HepG2 (cell line): ENCODE measurements at regions not wholly inside any gene's neighbourhood (a gene's known extent, or its start where the extent isn't known, plus 50 kb on each side); places are given as distances from the start of the nearest gene placed in this dataset.
A peak's percentile ranks its signal among the peaks of the same experiment; 100 is the strongest.

Source experiments
- ATAC-seq: fragments of 200-7000 bp; cut with Tn5 transposase; 3 replicates; pipeline ENCODE4 v1.9.1; 2020; ENCODE audit warnings: mild to moderate bottlenecking, moderate library complexity
- BruUV-seq: library from RNA; stranded (reverse); fragments of 400-500 nt; replicated peaks from 2 replicates; lab custom pipeline; 2021; lab: Mats Ljungman, UMichigan
- CTCF ChIA-PET: fragments of 300-600 bp; formaldehyde crosslinking; extraction: SDS; loops from one replicate; lab custom pipeline; 2021; ENCODE audit warnings: low total read pairs, inconsistent platforms, low intra/inter-chr PET ratio; lab: Yijun Ruan, JAX
- POLR2A ChIA-PET: fragments of 350-600 bp; sonication (Branson Sonifier 250); formaldehyde crosslinking; loops from one replicate; lab custom pipeline; 2020; ENCODE audit warnings: antibody characterized with exemption, inconsistent platforms; lab: Yijun Ruan, JAX
- DNase-seq: peaks from one replicate; pipeline ENCODE4 v3.0.0-alpha.2; 2015; ENCODE audit warnings: low spot score
- FAIRE-seq: peaks from 3 replicates; lab custom pipeline; 2011; peaks lifted over from hg19 to GRCh38; lab: Jason Lieb, UNC
- H2AFZ ChIP-seq: one replicate; pipeline ENCODE4 v1.6.1; 2011; ENCODE audit warnings: low read length, inconsistent platforms
- H3K27ac ChIP-seq: fragments of 300-600 bp; 3 replicates; pipeline ENCODE4 v1.8.0; 2011; ENCODE audit warnings: mixed run types, mild to moderate bottlenecking, mixed read lengths, low read length, inconsistent platforms; ENCODE audit not compliant: insufficient read depth; ENCODE audit errors: extremely low read length
- H3K27me3 ChIP-seq, 2 experiments: fragments of 200-600 bp in 1 of 2; 2 replicates in 1 of 2; 3 replicates in 1 of 2; pipeline versions ENCODE4 v1.6.0 to v1.8.0; 2011; ENCODE audit warnings: low read length in 2 of 2, mild to moderate bottlenecking in 2 of 2, moderate library complexity in 2 of 2, inconsistent platforms in 1 of 2; ENCODE audit not compliant: insufficient read depth in 2 of 2, control insufficient read depth in 1 of 2
- H3K36me3 ChIP-seq, 2 experiments: fragments of 200-600 bp in 1 of 2; replicated peaks in 1 of 2; 2 replicates in 1 of 2; 3 replicates in 1 of 2; pipeline versions ENCODE4 v1.5.1 to v1.8.0; 2011; ENCODE audit warnings: low read length in 2 of 2, inconsistent platforms in 1 of 2; ENCODE audit not compliant: insufficient read depth in 2 of 2, control insufficient read depth in 1 of 2
- H3K4me1 ChIP-seq: 2 replicates; pipeline ENCODE4 v1.5.1; 2012; ENCODE audit warnings: low read length, inconsistent platforms; ENCODE audit not compliant: insufficient read depth
- H3K4me2 ChIP-seq: 2 replicates; pipeline ENCODE4 v1.6.0; 2011; ENCODE audit warnings: low read depth, low read length, inconsistent platforms
- H3K4me3 ChIP-seq, 3 experiments: fragments of 200-600 bp in 1 of 3; sonication (generic), shearing (Covaris generic) in 1 of 3; replicated peaks in 1 of 3; 2 replicates each; pipeline ENCODE4 v1.5.1; 2011 to 2016; ENCODE audit warnings: low read length in 3 of 3, inconsistent platforms in 2 of 3, low read depth in 2 of 3, mild to moderate bottlenecking in 2 of 3, control low read depth in 1 of 3, mixed read lengths in 1 of 3; ENCODE audit not compliant: insufficient read depth in 1 of 3
- H3K79me2 ChIP-seq: one replicate; pipeline ENCODE4 v1.6.1; 2011; ENCODE audit warnings: low read length, inconsistent platforms; ENCODE audit not compliant: insufficient read depth
- H3K9ac ChIP-seq: 2 replicates; pipeline ENCODE4 v1.6.0; 2011; ENCODE audit warnings: mild to moderate bottlenecking, low read depth, low read length, inconsistent platforms; ENCODE audit not compliant: insufficient read depth
- H3K9me3 ChIP-seq: 2 replicates; pipeline ENCODE4 v1.5.1; 2012; ENCODE audit warnings: mild to moderate bottlenecking, low read length
- H4K20me1 ChIP-seq: 2 replicates; pipeline ENCODE4 v1.6.0; 2011; ENCODE audit warnings: inconsistent platforms, mild to moderate bottlenecking, low read length, moderate library complexity; ENCODE audit not compliant: insufficient read depth
- CENPT ChIP-seq: sonication (generic); formaldehyde crosslinking; IDR thresholded peaks from 2 replicates; pipeline ENCODE4 v1.8.0; 2022; ENCODE audit warnings: low read depth, mild to moderate bottlenecking, moderate library complexity, missing genetic modification reagents
- GATAD2A ChIP-seq: IDR thresholded peaks from 2 replicates; pipeline ENCODE4 v1.6.1; 2016
- HMG20B ChIP-seq: conservative IDR thresholded peaks from 2 replicates; pipeline ENCODE4 v1.6.1; 2016; ENCODE audit warnings: missing genetic modification reagents, missing compliant biosample characterization
- HOXA7 ChIP-seq: sonication (generic); formaldehyde crosslinking; IDR thresholded peaks from 2 replicates; pipeline ENCODE4 v1.8.1; 2022; ENCODE audit warnings: mild to moderate bottlenecking, missing genetic modification reagents, moderate library complexity
- KDM3A ChIP-seq: IDR thresholded peaks from 2 replicates; pipeline ENCODE4 v1.6.1; 2018; ENCODE audit warnings: low read depth, missing compliant biosample characterization
- MTF2 ChIP-seq: sonication (generic); formaldehyde crosslinking; IDR thresholded peaks from 2 replicates; pipeline ENCODE4 v1.5.0; 2020; ENCODE audit warnings: missing genetic modification reagents, borderline replicate concordance
- NCOA2 ChIP-seq: sonication (generic); formaldehyde crosslinking; IDR thresholded peaks from 2 replicates; pipeline ENCODE4 v1.8.0; 2022; ENCODE audit warnings: inconsistent platforms
- SETDB1 ChIP-seq: sonication (generic); formaldehyde crosslinking; IDR thresholded peaks from 2 replicates; pipeline ENCODE4 v1.5.1; 2020; ENCODE audit warnings: missing genetic modification reagents, mild to moderate bottlenecking, borderline replicate concordance
- SIN3A ChIP-seq: IDR thresholded peaks from 2 replicates; pipeline ENCODE4 v1.6.1; 2011; ENCODE audit warnings: low read depth, mild to moderate bottlenecking, control low read depth, low read length, borderline replicate concordance
- SMC3 ChIP-seq: IDR thresholded peaks from 2 replicates; pipeline ENCODE4 v1.6.1; 2011; ENCODE audit warnings: low read length, improper control_type of control experiment
- SP4 ChIP-seq: sonication (generic); formaldehyde crosslinking; IDR thresholded peaks from 2 replicates; pipeline ENCODE4 v1.8.1; 2023; ENCODE audit warnings: mild to moderate bottlenecking, missing genetic modification reagents
- TMF1 ChIP-seq: sonication (generic); formaldehyde crosslinking; IDR thresholded peaks from 2 replicates; pipeline ENCODE4 v1.8.1; 2022; ENCODE audit warnings: low read depth, missing genetic modification reagents
- ZFP1 ChIP-seq: IDR thresholded peaks from 2 replicates; pipeline ENCODE4 v1.6.1; 2016
- ZNF430 ChIP-seq: sonication (generic); formaldehyde crosslinking; IDR thresholded peaks from 2 replicates; pipeline ENCODE4 v1.9.0; 2021; ENCODE audit warnings: mild to moderate bottlenecking, missing genetic modification reagents
- ZNF577 ChIP-seq: sonication (generic); formaldehyde crosslinking; IDR thresholded peaks from 2 replicates; pipeline ENCODE4 v1.4.0; 2020; ENCODE audit warnings: mild to moderate bottlenecking, low read depth, missing genetic modification reagents, borderline replicate concordance
- ZNF709 ChIP-seq: sonication (generic); formaldehyde crosslinking; IDR thresholded peaks from 2 replicates; pipeline ENCODE4 v1.5.0; 2020; ENCODE audit warnings: mild to moderate bottlenecking, missing genetic modification reagents
- WGBS: methylation state at CpG from one replicate; pipeline ENCODE4 v1.1.6; 2017; ENCODE audit warnings: low lambda C conversion rate; 5-methylcytosine and 5-hydroxymethylcytosine counted together
- in situ Hi-C: cut with HindIII; loops from 2 replicates; pipeline ENCODE4 v1.10.0; 2017; ENCODE audit warnings: low pct_unique_long_range_greater_than_20kb; ENCODE audit not compliant: extremely low pct_ligation_motif_present
- intact Hi-C: fragments of 100-400 bp; cut with micrococcal nuclease; formaldehyde crosslinking; loops from one replicate; pipeline ENCODE4 v1.10.0; 2022; ENCODE audit not compliant: unreplicated experiment
- TF ChIP-seq, protein P1 (sequence below): sonication (generic); formaldehyde crosslinking; IDR thresholded peaks from 2 replicates; pipeline ENCODE4 v1.4.0; 2020; ENCODE audit warnings: missing genetic modification reagents, borderline replicate concordance
- TF ChIP-seq, protein P2 (sequence below): sonication (generic); formaldehyde crosslinking; IDR thresholded peaks from 2 replicates; pipeline ENCODE4 v1.5.0; 2020; ENCODE audit warnings: missing genetic modification reagents, mild to moderate bottlenecking, borderline replicate concordance

DNA sequence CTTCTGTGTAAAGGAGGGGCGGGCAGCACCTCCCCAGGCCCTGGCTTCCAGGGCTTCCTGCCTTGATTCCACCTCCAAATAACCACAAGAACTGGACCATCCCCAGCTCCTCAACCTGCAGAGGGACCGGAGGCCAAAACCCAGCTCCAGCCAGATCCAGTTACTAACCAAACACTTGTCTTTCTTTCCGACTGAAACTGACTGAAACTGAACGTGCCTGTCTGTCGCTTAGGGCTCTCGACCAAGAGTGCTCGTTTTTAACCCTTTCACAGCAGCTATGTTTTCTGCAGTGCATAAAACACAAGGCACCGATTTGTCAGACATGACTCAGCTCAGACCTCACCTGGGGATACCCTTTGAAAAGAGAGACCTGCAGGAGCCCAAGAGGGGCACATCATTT is 249.9 kb upstream of the SIX2 start (continued):
- TF ChIP-seq CENPT (CRISPR knock-in tag) (no peak), HOXA7 (CRISPR knock-in tag) (no peak), SETDB1 (CRISPR knock-in tag) (no peak), SMC3 (no peak), GATAD2A (CRISPR knock-in tag) (0 out of 2 replicates have a peak, but pooled peaks have one; percentile 30), TMF1 (CRISPR knock-in tag) (no peak)
- TF ChIP-seq, protein P1, sequence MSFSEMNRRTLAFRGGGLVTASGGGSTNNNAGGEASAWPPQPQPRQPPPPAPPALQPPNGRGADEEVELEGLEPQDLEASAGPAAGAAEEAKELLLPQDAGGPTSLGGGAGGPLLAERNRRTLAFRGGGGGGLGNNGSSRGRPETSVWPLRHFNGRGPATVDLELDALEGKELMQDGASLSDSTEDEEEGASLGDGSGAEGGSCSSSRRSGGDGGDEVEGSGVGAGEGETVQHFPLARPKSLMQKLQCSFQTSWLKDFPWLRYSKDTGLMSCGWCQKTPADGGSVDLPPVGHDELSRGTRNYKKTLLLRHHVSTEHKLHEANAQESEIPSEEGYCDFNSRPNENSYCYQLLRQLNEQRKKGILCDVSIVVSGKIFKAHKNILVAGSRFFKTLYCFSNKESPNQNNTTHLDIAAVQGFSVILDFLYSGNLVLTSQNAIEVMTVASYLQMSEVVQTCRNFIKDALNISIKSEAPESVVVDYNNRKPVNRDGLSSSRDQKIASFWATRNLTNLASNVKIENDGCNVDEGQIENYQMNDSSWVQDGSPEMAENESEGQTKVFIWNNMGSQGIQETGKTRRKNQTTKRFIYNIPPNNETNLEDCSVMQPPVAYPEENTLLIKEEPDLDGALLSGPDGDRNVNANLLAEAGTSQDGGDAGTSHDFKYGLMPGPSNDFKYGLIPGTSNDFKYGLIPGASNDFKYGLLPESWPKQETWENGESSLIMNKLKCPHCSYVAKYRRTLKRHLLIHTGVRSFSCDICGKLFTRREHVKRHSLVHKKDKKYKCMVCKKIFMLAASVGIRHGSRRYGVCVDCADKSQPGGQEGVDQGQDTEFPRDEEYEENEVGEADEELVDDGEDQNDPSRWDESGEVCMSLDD (CRISPR knock-in tag) = no peak

DNA sequence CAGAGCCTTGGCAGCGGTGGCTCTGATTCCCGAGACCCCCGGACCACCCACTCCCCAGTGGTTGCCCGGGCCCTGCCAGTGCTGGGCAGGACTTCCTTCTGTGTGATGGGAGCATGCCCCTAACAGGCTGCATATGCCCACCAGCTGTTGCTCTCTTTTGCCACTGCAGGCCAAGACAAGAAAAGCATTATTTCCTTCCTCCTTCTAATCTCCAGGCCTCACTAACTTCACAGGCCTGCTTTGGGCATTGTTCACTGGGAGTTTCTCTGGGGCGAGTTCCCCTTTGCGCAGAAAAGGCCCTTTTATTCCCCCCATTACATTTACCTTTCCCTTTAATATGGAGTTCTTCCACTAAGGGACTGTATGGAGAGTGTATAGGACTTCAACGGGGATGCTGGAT is 249.1 kb upstream of the SIX2 start:
- POLR2A ChIA-PET = interaction anchor here (4.1 kb wide), 1 partner anchor 14 kb away, joined by 85 read pairs; no protein-coding TSS in a partner anchor
- Histone ChIP-seq H3K4me3 (no peak overlapping the region), H3K4me2 (no peak overlapping the region), H3K4me1 (peaks cover 73% of the 10 kb centered on the region), H3K79me2 (no peaks in the 10 kb centered on the region), H3K9me3 (no peaks in the 10 kb centered on the region), H4K20me1 (no peaks in the 10 kb centered on the region), H3K36me3 (no peaks in the 10 kb centered on the region), H3K9ac (no peak overlapping the region), H3K27ac (no peak overlapping the region), H3K27me3 (peaks cover 12 to 41% of the 10 kb centered on the region in 2 experiments; a peak in 4 of 5 replicates), H2AFZ (no peak overlapping the region)
- WGBS = 66% methylated on average over 4 of the region's 7 CpGs
- no peak for DNase-seq
- no peak for FAIRE-seq
- CTCF ChIA-PET = no interaction called here
- no TSS peak for BruUV-seq
- intact Hi-C loops (loop anchor here (5.0 kb wide), 2 partner anchors 69 to 214 kb away; no protein-coding TSS in a partner anchor), in situ Hi-C loops (no loop called here)
- no peak for ATAC-seq
- no peak for TF ChIP-seq HMG20B
- no peak for TF ChIP-seq KDM3A (CRISPR knock-in tag)
- no peak for TF ChIP-seq ZFP1 (CRISPR knock-in tag)
- TF ChIP-seq ZNF430 (CRISPR knock-in tag) = no peak
- TF ChIP-seq, protein P2, sequence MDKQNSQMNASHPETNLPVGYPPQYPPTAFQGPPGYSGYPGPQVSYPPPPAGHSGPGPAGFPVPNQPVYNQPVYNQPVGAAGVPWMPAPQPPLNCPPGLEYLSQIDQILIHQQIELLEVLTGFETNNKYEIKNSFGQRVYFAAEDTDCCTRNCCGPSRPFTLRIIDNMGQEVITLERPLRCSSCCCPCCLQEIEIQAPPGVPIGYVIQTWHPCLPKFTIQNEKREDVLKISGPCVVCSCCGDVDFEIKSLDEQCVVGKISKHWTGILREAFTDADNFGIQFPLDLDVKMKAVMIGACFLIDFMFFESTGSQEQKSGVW (CRISPR knock-in tag) = no peak
- TF ChIP-seq NCOA2 (CRISPR knock-in tag) = no peak
- TF ChIP-seq SIN3A = no peak
- TF ChIP-seq ZNF709 (CRISPR knock-in tag) = no peak
- TF ChIP-seq ZNF577 (CRISPR knock-in tag) = no peak
- TF ChIP-seq MTF2 = no peak
- TF ChIP-seq SP4 (CRISPR knock-in tag) = no peak
